HG03354 (cell line): ENCODE measurements at regions not wholly inside any gene's neighbourhood (a gene's known extent, or its start where the extent isn't known, plus 50 kb on each side); places are given as distances from the start of the nearest gene placed in this dataset.

Experiments used
- ATAC-seq: cut with Tn5 transposase; IDR thresholded peaks from one replicate; pipeline ENCODE4 v1.9.1; 2021; ENCODE audit warnings: mild to moderate bottlenecking; ENCODE audit not compliant: unreplicated experiment, poor library complexity, severe bottlenecking

GRCh38 chr18:61731178-61731577 is 161.6 kb downstream of the RNF152 start:
- ATAC-seq, result no peak

GRCh38 chr18:61729322-61729721 is 163.5 kb downstream of the RNF152 start:
- ATAC-seq, result no peak

GRCh38 chr18:61727241-61728193 is 165.3 kb downstream of the RNF152 start:
- no peak for ATAC-seq

DNA sequence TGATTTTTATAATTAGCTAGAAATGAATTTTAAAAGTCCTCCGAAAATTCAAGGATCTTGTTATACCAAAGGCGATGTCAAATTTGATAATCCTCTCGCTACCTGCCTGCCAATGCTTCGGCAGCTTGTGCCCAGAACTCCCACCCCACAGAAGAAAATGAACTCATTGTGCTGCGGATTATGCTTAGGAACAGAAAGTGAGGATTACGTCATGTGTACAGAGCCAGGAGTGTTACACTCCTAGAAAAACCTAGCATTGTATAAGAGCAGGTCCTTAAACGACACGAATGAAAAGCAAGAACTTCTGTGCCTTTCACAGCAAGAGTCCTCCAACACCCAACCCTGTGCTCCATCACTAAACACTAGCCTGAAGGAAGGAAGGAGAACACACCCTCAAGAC is 168.3 kb downstream of the RNF152 start:
- ATAC-seq, result no peak

GRCh38 chr18:61722247-61722646 is 170.6 kb downstream of the RNF152 start:
- no peak for ATAC-seq

GRCh38 chr18:61720496-61720895 is 172.3 kb downstream of the RNF152 start:
- no peak for ATAC-seq

DNA sequence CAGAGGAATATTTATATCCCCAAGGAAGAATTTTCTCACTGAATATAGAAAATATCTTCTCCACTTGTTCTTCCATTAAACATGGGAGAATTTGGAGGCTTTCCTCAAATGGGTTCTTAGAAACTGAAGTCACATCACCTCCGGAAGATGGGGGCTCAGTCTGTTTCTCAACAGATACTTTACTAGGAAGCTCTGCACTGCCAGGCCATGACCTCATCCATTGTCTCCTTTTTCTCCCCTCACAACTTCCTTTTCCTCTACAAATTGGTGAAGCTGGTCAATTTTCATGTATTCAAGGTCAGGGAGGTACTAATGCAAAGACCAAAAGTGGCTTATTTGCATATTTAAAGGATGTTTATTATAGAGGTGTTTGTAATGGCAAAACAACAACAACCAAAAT is 173.1 kb downstream of the RNF152 start:
- no peak for ATAC-seq

- ATAC-seq, result no peak
Measured at GRCh38 chr18:61718944-61719343, 173.9 kb downstream of the RNF152 start.

DNA sequence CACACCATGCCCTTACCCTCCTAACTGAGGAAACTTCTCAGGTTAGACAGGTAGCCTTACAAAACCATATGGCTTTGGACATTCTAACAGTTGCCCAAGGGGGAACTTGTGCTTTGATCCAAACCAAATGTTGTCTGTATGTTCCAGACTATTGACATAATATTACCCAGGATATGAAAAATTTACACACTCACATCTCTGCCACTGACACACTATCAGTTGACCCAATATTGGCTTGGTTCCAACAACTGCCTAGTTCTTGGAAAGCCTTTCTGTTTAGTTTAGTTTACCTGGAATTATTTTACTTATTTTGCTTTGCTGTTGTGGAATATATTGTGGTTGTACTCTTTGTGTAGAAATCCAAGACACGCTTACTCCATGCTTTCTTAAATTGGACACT is 178.4 kb downstream of the RNF152 start:
- ATAC-seq, result no peak

- ATAC-seq, result no peak
Measured at GRCh38 chr18:61713502-61713901, 179.3 kb downstream of the RNF152 start.

- ATAC-seq, result no peak
Measured at GRCh38 chr18:61710082-61710620, 182.7 kb downstream of the RNF152 start.

GRCh38 chr18:61706276-61706915 is 186.4 kb downstream of the RNF152 start:
- ATAC-seq, result no peak

DNA sequence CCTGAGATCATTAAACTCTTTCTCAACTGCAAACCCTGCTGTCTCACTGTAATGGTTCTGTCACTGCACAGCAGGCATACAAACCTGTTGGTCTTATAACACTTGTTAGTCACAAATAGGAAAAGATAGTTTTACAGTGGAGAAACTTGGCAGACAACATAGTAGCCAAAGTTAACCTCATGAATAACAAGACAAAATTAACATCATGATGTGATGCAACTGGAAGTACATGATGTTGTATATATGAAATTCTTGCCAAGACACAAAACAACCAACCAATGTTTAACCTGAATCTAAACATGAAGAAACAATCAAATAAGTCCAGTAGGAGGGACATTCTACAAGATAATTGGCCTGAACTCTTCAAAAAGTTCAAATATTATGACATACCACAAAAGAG is 189.3 kb downstream of the RNF152 start:
- ATAC-seq, result no peak

- ATAC-seq, result no peak
Measured at GRCh38 chr18:61702007-61702406, 190.8 kb downstream of the RNF152 start.

DNA sequence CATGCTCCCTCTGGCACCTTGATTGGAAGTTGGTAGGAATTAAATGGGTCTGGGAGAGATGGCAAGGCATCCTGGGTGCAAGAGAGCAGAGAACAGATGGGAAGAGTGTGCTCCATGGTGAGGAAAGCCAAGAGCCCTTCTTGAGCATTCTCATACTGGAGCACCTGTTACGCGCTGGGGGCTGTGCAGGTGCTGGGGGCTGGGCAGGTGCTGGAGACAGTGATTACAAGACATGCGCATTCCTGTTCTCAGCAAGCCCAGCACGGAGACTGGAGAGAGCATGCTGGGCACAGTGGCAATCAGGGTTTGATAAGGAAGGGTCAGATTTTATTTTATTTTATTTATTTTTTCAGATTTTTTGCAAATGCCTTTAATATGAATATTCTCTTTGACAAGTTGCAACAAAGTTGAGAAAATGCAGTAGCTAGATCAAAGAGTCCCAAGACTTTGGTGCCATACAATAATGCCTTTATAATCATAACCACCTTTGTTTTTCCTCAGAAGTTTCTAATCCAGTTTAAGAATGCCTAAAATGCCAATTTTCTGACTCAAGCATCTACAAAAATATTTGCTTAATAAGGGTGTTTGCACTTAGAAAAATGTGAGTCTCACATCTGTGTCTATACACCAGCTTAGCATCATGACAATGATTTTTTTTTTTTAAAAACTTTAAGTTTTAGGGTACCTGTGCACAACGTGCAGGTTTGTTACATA is 193.3 kb downstream of the RNF152 start:
- no peak for ATAC-seq

DNA sequence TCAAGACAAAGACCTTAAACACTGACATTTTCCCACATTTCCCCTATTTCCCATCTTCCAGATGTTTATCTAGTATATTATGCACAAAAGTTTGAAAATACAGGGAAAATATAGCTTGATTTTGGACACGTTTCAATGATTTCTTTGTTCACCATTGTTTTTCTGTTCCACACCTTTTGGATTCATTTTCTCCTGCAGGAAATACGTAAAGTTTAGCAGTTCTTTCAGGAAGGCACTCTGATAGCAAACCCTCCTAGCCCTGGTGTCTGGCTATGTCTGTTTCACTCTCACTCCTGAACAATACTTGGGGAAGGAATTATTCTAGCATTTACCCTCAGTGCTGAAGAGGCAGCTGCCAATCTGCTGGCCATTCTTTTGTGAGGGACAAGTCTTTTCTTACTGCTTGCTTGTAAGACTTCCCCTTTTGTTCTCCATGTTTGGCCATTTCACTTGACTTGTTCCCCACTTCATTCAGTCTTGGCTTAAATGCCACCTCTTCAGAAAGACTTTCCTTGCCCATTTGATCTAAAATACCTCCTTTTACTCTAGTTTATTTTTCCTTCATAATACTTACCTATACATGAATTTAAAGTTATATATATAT is 195.4 kb downstream of the RNF152 start:
- no peak for ATAC-seq

DNA sequence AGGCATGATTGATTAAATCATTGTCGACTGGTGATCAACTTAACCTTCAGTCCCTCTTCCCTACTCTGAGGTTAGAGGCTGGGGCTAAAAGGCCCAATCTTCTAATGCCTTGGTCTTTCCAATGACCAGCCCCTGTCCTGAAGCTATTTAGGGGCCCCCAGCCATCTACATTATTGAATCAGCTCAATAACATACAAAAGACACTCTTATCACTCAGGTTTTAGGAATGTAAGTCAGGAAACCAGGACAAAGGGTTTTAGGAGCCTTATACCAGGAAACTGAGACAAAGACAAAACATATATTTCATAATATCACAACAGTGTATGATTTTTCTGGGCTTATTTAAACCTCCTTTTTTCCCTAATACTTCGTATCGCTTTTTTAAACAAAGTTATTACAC is 198.6 kb downstream of the RNF152 start:
- no peak for ATAC-seq

- no peak for ATAC-seq
Measured at GRCh38 chr18:61690418-61691138, 202.2 kb downstream of the RNF152 start.

DNA sequence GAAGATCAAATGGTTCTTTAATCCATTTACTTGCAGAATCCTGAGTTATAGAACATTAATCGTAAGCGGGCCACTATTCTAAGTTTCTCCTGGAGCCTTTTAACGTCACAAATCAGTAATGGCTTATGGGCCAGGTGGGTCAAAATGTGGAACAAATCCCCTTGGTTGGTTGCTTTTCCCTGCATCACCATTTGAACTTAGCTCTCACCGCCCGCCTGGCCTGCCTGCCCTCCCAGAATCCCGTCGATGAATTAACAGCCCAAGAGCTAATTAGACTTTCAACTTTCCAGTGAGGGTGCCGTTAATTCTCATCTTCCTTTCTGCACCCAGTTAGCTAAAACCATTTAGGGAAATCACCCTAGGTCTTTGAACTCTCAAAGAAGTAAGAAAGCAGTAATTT is 205.5 kb downstream of the RNF152 start:
- ATAC-seq, result no peak
